H1 (cell line): ENCODE measurements at regions not wholly inside any gene's neighbourhood (a gene's known extent, or its start where the extent isn't known, plus 50 kb on each side); places are given as distances from the start of the nearest gene placed in this dataset.

ENCODE experiments used
- CTCF ChIA-PET: fragments of 300-600 bp; sonication (Branson Sonifier 250); formaldehyde crosslinking; loops from one replicate; lab custom pipeline; 2021; ENCODE audit not compliant: partially characterized antibody; lab: Charles Lee
- POLR2A ChIA-PET: fragments of 300-600 bp; sonication (Branson Sonifier 250); formaldehyde crosslinking; loops from one replicate; lab custom pipeline; 2021; ENCODE audit warnings: inconsistent platforms; ENCODE audit not compliant: partially characterized antibody; lab: Charles Lee
- DNase-seq, 2 experiments: peaks; one replicate each; pipeline versions ENCODE4 v3.0.0 to v3.0.0-alpha.2; 2010 to 2022; ENCODE audit warnings: low spot score in 2 of 2, low read depth in 1 of 2, mixed read lengths in 1 of 2
- FAIRE-seq: peaks from 2 replicates; lab custom pipeline; 2011; peaks lifted over from hg19 to GRCh38; lab: Jason Lieb, UNC
- H2AFZ ChIP-seq: 2 replicates; pipeline ENCODE4 v1.8.1; 2012; ENCODE audit warnings: low read length, inconsistent platforms
- H2AK5ac ChIP-seq: 2 replicates; pipeline ENCODE4 v1.6.1; 2013; ENCODE audit warnings: low read depth, low read length
- H2BK120ac ChIP-seq: replicated peaks from 2 replicates; pipeline ENCODE3; 2013; ENCODE audit warnings: low read depth, low read length, inconsistent platforms
- H2BK12ac ChIP-seq: 2 replicates; pipeline ENCODE4 v1.6.1; 2013; ENCODE audit warnings: low read depth, low read length
- H2BK15ac ChIP-seq: 2 replicates; pipeline ENCODE4 v1.6.1; 2013; ENCODE audit warnings: low read length
- H2BK20ac ChIP-seq: 2 replicates; pipeline ENCODE4 v1.6.1; 2013; ENCODE audit warnings: low read length
- H2BK5ac ChIP-seq: 2 replicates; pipeline ENCODE4 v1.6.1; 2013; ENCODE audit warnings: low read depth, low read length
- H3K14ac ChIP-seq: 2 replicates; pipeline ENCODE4 v1.6.1; 2013; ENCODE audit warnings: inconsistent platforms; ENCODE audit not compliant: insufficient read length
- H3K18ac ChIP-seq: 2 replicates; pipeline ENCODE4 v1.6.1; 2013; ENCODE audit warnings: low read length; ENCODE audit errors: extremely low read depth
- H3K23ac ChIP-seq: 2 replicates; pipeline ENCODE4 v1.6.1; 2013; ENCODE audit warnings: inconsistent platforms; ENCODE audit not compliant: insufficient read length
- H3K23me2 ChIP-seq: 2 replicates; pipeline ENCODE4 v1.6.1; 2013; ENCODE audit warnings: low read depth, low read length
- H3K27ac ChIP-seq: 2 replicates; pipeline ENCODE4 v1.6.1; 2011; ENCODE audit warnings: low read depth, low read length, inconsistent platforms
- H3K27me3 ChIP-seq, 4 experiments: replicated peaks in 1 of 4; 1 replicate in 1 of 4; 2 replicates in 3 of 4; pipeline versions ENCODE4 v1.6.1 to v1.8.1; 2011 to 2013; ENCODE audit warnings: low read length in 3 of 4, mild to moderate bottlenecking in 3 of 4, inconsistent platforms in 2 of 4, mixed read lengths in 2 of 4, moderate library complexity in 1 of 4; ENCODE audit not compliant: control insufficient read depth in 3 of 4, insufficient read depth in 3 of 4; ENCODE audit errors: extremely low read depth in 1 of 4
- H3K36me3 ChIP-seq, 4 experiments: 2 replicates each; pipeline versions ENCODE4 v1.6.1 to v1.8.1; 2011 to 2013; ENCODE audit warnings: mild to moderate bottlenecking in 4 of 4, low read length in 3 of 4, moderate library complexity in 2 of 4, control low read depth in 1 of 4, inconsistent platforms in 1 of 4; ENCODE audit not compliant: insufficient read depth in 4 of 4, control insufficient read depth in 2 of 4
- H3K4ac ChIP-seq: replicated peaks from 2 replicates; pipeline ENCODE3; 2013; ENCODE audit warnings: low read length, low read depth, mixed read lengths, inconsistent platforms; ENCODE audit not compliant: insufficient read length
- H3K4me1 ChIP-seq, 4 experiments: replicated peaks in 1 of 4; 1 replicate in 1 of 4; 2 replicates in 3 of 4; pipeline versions ENCODE4 v1.6.1 to v1.8.1; 2011 to 2013; ENCODE audit warnings: low read length in 3 of 4, inconsistent platforms in 2 of 4, mixed read lengths in 1 of 4; ENCODE audit not compliant: insufficient read depth in 4 of 4, control insufficient read depth in 3 of 4
- H3K4me2 ChIP-seq, 2 experiments: 2 replicates each; pipeline versions ENCODE4 v1.6.1 to v1.8.1; 2011 to 2013; ENCODE audit warnings: low read depth in 2 of 2, low read length in 2 of 2, control low read depth in 1 of 2, inconsistent platforms in 1 of 2, mild to moderate bottlenecking in 1 of 2; ENCODE audit not compliant: insufficient read depth in 1 of 2
- H3K4me3 ChIP-seq, 4 experiments: fragments of 200-600, 300-600 bp in 1 of 4; sonication (generic), shearing (Covaris generic), sonication (Bioruptor Twin) in 1 of 4; 2 replicates each; pipeline versions ENCODE4 v1.5.1 to v1.8.1; 2011 to 2016; ENCODE audit warnings: low read length in 4 of 4, low read depth in 3 of 4, control low read depth in 2 of 4, inconsistent platforms in 2 of 4, mild to moderate bottlenecking in 2 of 4, mixed read lengths in 1 of 4, moderate library complexity in 1 of 4; ENCODE audit not compliant: insufficient read depth in 2 of 4; ENCODE audit errors: extremely low read depth in 1 of 4
- H3K56ac ChIP-seq: replicated peaks from 2 replicates; pipeline ENCODE3; 2013; ENCODE audit warnings: low read depth, mild to moderate bottlenecking, mixed read lengths, low read length, inconsistent platforms; ENCODE audit not compliant: insufficient read length
- H3K79me1 ChIP-seq: 2 replicates; pipeline ENCODE4 v1.6.1; 2013; ENCODE audit warnings: low read depth, low read length, control low read depth
- H3K79me2 ChIP-seq, 2 experiments: 2 replicates each; pipeline versions ENCODE4 v1.6.1 to v1.8.1; 2012 to 2013; ENCODE audit warnings: low read length in 2 of 2, mild to moderate bottlenecking in 2 of 2, inconsistent platforms in 1 of 2; ENCODE audit not compliant: insufficient read depth in 2 of 2, control insufficient read depth in 1 of 2
- H3K9ac ChIP-seq, 4 experiments: replicated peaks in 1 of 4; 1 replicate in 1 of 4; 2 replicates in 3 of 4; pipeline versions ENCODE4 v1.6.1 to v1.8.1; 2011 to 2013; ENCODE audit warnings: low read depth in 3 of 4, low read length in 3 of 4, control low read depth in 2 of 4, mild to moderate bottlenecking in 2 of 4, moderate library complexity in 2 of 4, inconsistent platforms in 1 of 4; ENCODE audit errors: extremely low read depth in 1 of 4
- H3K9me3 ChIP-seq, 2 experiments: 2 replicates each; pipeline versions ENCODE4 v1.6.1 to v1.8.1; 2012 to 2013; ENCODE audit warnings: mild to moderate bottlenecking in 2 of 2, moderate library complexity in 2 of 2, control low read depth in 1 of 2, inconsistent platforms in 1 of 2, low read depth in 1 of 2, low read length in 1 of 2, mixed read lengths in 1 of 2; ENCODE audit not compliant: insufficient read depth in 2 of 2
- H4K20me1 ChIP-seq, 2 experiments: replicated peaks in 1 of 2; 2 replicates each; pipeline versions ENCODE3 to v1.8.1; 2011 to 2013; ENCODE audit warnings: inconsistent platforms in 2 of 2, low read length in 2 of 2, mild to moderate bottlenecking in 1 of 2; ENCODE audit not compliant: insufficient read depth in 2 of 2, control insufficient read depth in 1 of 2
- H4K5ac ChIP-seq: 2 replicates; pipeline ENCODE4 v1.6.1; 2013; ENCODE audit warnings: low read length, low read depth, mixed read lengths, inconsistent platforms; ENCODE audit not compliant: insufficient read length
- H4K8ac ChIP-seq: 2 replicates; pipeline ENCODE4 v1.8.0; 2013; ENCODE audit warnings: mild to moderate bottlenecking, moderate library complexity, low read length, inconsistent platforms; ENCODE audit not compliant: insufficient read depth; ENCODE audit errors: extremely low read depth
- H4K91ac ChIP-seq: replicated peaks from 2 replicates; pipeline ENCODE3; 2013; ENCODE audit warnings: low read length, mixed read lengths, inconsistent platforms; ENCODE audit not compliant: insufficient read length
- BRCA1 ChIP-seq: IDR thresholded peaks from 2 replicates; pipeline ENCODE4 v1.6.1; 2012; ENCODE audit warnings: low read depth, low read length, improper control_type of control experiment
- EP300 ChIP-seq, 2 experiments: IDR thresholded peaks; 1 replicate in 1 of 2; 2 replicates in 1 of 2; pipeline ENCODE4 v1.6.1; 2011 to 2012; ENCODE audit warnings: low read depth in 2 of 2, low read length in 2 of 2, mild to moderate bottlenecking in 2 of 2, borderline replicate concordance in 1 of 2, inconsistent platforms in 1 of 2, moderate library complexity in 1 of 2
- FOSL1 ChIP-seq: IDR thresholded peaks from 2 replicates; pipeline ENCODE4 v1.6.1; 2011; ENCODE audit warnings: mild to moderate bottlenecking, low read depth, low read length, moderate library complexity; ENCODE audit not compliant: insufficient read depth
- GABPA ChIP-seq: IDR thresholded peaks from 2 replicates; pipeline ENCODE4 v1.6.1; 2011; ENCODE audit warnings: mild to moderate bottlenecking, low read length, moderate library complexity, borderline replicate concordance; ENCODE audit not compliant: insufficient read depth
- KDM5A ChIP-seq: fragments of 200-600 bp; IDR thresholded peaks from 2 replicates; pipeline ENCODE4 v1.7.1; 2012; ENCODE audit warnings: mild to moderate bottlenecking, low read length, inconsistent platforms, mixed read lengths
- RXRA ChIP-seq: IDR thresholded peaks from 2 replicates; pipeline ENCODE4 v1.6.1; 2011; ENCODE audit warnings: low read depth, mild to moderate bottlenecking, low read length, moderate library complexity; ENCODE audit not compliant: insufficient read depth
- SIN3A ChIP-seq, 2 experiments: IDR thresholded peaks in 1 of 2; conservative IDR thresholded peaks in 1 of 2; 2 replicates each; pipeline ENCODE4 v1.6.1; 2011 to 2012; ENCODE audit warnings: low read length in 2 of 2, improper control_type of control experiment in 1 of 2, low read depth in 1 of 2, mild to moderate bottlenecking in 1 of 2
- SIX5 ChIP-seq: IDR thresholded peaks from 2 replicates; pipeline ENCODE4 v1.6.1; 2011; ENCODE audit warnings: mild to moderate bottlenecking, low read depth, low read length
- SP1 ChIP-seq: IDR thresholded peaks from 2 replicates; pipeline ENCODE4 v1.6.1; 2011; ENCODE audit warnings: low read depth, low read length
- SP2 ChIP-seq: IDR thresholded peaks from 2 replicates; pipeline ENCODE4 v1.6.1; 2012; ENCODE audit warnings: mild to moderate bottlenecking, low read length, inconsistent platforms
- SUZ12 ChIP-seq: fragments of 200-600 bp; sonication (generic); IDR thresholded peaks from 2 replicates; pipeline ENCODE4 v1.6.1; 2012; ENCODE audit warnings: mild to moderate bottlenecking, inconsistent platforms, low read length, moderate library complexity, mixed read lengths
- TAF1 ChIP-seq: IDR thresholded peaks from 2 replicates; pipeline ENCODE4 v1.6.1; 2011; ENCODE audit warnings: mild to moderate bottlenecking, low read depth, low read length

GRCh38 chr4:54879576-54879975 is 221.8 kb downstream of the KIT start:
- no peak overlapping the region for H3K56ac ChIP-seq
- no peak overlapping the region for H3K27ac ChIP-seq
- H3K4me2 ChIP-seq = no peak overlapping the region

More at GRCh38 chr4:54879576-54879975, 221.8 kb downstream of the KIT start:
- no peak overlapping the region for H3K23ac ChIP-seq
- no peaks in the 10 kb centered on the region for H3K79me1 ChIP-seq
- ChIA-PET POLR2A (no interaction called here), CTCF (no interaction called here)
- no peak overlapping the region for H3K18ac ChIP-seq
- TF ChIP-seq EP300 (IDR thresholded peaks at IDR 0.05; ENCODE audit: borderline replicate concordance in 1 of 2, low read depth in 2 of 2, low read length in 2 of 2) = no peak
- TF ChIP-seq BRCA1 = no peak
- no peak for TF ChIP-seq RXRA
- no peak for TF ChIP-seq SUZ12
- TF ChIP-seq GABPA = no peak
- no peak for TF ChIP-seq KDM5A
- no peak for TF ChIP-seq SP2
- no peak for TF ChIP-seq SIN3A (conservative IDR thresholded peaks at IDR 0.05 in 1 of 2, IDR thresholded peaks at IDR 0.05 in 1 of 2; ENCODE audit: low read depth in 1 of 2, low read length in 2 of 2)
- TF ChIP-seq SIX5 = no peak
- no peak for TF ChIP-seq FOSL1
- no peak for TF ChIP-seq TAF1
- no peak for TF ChIP-seq SP1
- H3K9me3 ChIP-seq = no peaks in the 10 kb centered on the region
- DNase-seq (no peak), FAIRE-seq (no peak)
- H2AK5ac ChIP-seq = no peak overlapping the region
- H3K36me3 ChIP-seq = no peaks in the 10 kb centered on the region
- H2BK5ac ChIP-seq = no peak overlapping the region
- no peaks in the 10 kb centered on the region for H3K79me2 ChIP-seq
- H4K8ac ChIP-seq = no peak overlapping the region
- no peak overlapping the region for H4K91ac ChIP-seq
- no peak overlapping the region for H3K4me3 ChIP-seq
- H3K14ac ChIP-seq = no peak overlapping the region
- no peaks in the 10 kb centered on the region for H3K23me2 ChIP-seq
- no peak overlapping the region for H3K9ac ChIP-seq
- H2BK120ac ChIP-seq = no peak overlapping the region
- H4K5ac ChIP-seq = no peak overlapping the region
- no peak overlapping the region for H2BK20ac ChIP-seq
- no peak overlapping the region for H3K4ac ChIP-seq
- H4K20me1 ChIP-seq = no peaks in the 10 kb centered on the region
- no peak overlapping the region for H2BK15ac ChIP-seq
- H2AFZ ChIP-seq = no peak overlapping the region
- H3K4me1 ChIP-seq = no peaks in the 10 kb centered on the region
- H2BK12ac ChIP-seq = no peak overlapping the region
- H3K27me3 ChIP-seq = no peaks in the 10 kb centered on the region
